HUES48 (cell line): ENCODE measurements at regions not wholly inside any gene's neighbourhood (a gene's known extent, or its start where the extent isn't known, plus 50 kb on each side); places are given as distances from the start of the nearest gene placed in this dataset.

Experiments
- H3K27ac ChIP-seq: one replicate; pipeline ENCODE4 v1.7.0; 2013; ENCODE audit warnings: low read depth, low read length, inconsistent platforms
- H3K27me3 ChIP-seq: 2 replicates; pipeline ENCODE4 v1.6.1; 2013; ENCODE audit warnings: mild to moderate bottlenecking, low read length; ENCODE audit not compliant: control insufficient read depth, insufficient read depth
- H3K36me3 ChIP-seq: 2 replicates; pipeline ENCODE4 v1.6.1; 2013; ENCODE audit warnings: low read length; ENCODE audit not compliant: control insufficient read depth, insufficient read depth
- H3K4me1 ChIP-seq: 2 replicates; pipeline ENCODE4 v1.6.1; 2013; ENCODE audit warnings: mild to moderate bottlenecking, low read length; ENCODE audit not compliant: control insufficient read depth, insufficient read depth
- H3K4me3 ChIP-seq: 2 replicates; pipeline ENCODE4 v1.5.1; 2013; ENCODE audit warnings: mild to moderate bottlenecking, low read depth, low read length
- H3K9ac ChIP-seq: 2 replicates; pipeline ENCODE4 v1.6.1; 2013; ENCODE audit warnings: mild to moderate bottlenecking, low read depth, low read length, moderate library complexity
- H3K9me3 ChIP-seq: 2 replicates; pipeline ENCODE4 v1.6.1; 2013; ENCODE audit warnings: low read length; ENCODE audit not compliant: control insufficient read depth, insufficient read depth

DNA sequence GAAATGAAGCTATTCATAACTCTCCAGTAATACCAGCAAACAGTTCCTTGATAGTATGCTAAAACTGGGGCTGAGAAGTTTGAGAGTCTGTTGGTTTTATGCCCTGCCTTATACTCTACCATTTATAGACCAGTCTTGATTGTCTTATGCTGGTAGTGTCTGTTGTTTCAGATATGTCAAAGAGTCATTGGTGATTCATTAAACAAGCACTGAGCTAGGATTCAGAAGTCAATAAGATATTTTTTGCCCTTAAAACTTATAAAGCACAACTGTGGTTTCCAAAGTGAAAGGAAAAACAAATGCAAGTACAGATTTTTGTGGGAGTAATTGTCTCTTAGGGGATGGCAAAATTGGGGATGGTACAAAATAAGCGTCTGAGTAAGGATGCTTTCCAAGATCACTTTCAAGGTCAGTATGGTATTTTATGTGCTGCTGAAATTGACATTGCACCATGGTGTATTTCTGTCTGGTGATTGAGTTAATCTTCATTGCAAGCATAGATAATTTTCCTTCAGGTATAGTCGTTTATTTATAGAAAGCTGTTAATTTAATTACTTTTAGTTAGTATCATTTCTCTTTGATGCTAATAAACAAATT lies 289.5 kb upstream of the E2F7 start:
- Histone ChIP-seq H3K27ac (no peak overlapping the region), H3K36me3 (no peaks in the 10 kb centered on the region), H3K4me1 (peaks cover 7% of the 10 kb centered on the region; the same call in 1 of the 2 replicates), H3K27me3 (no peaks in the 10 kb centered on the region), H3K9me3 (no peaks in the 10 kb centered on the region), H3K4me3 (no peak overlapping the region), H3K9ac (no peak overlapping the region)

- H3K9me3 ChIP-seq = no peaks in the 10 kb centered on the region
- no peaks in the 10 kb centered on the region for H3K27me3 ChIP-seq
- no peak overlapping the region for H3K4me3 ChIP-seq
- no peak overlapping the region for H3K27ac ChIP-seq
- peaks cover 7% of the 10 kb centered on the region; the same call in 1 of the 2 replicates for H3K4me1 ChIP-seq
- H3K9ac ChIP-seq = no peak overlapping the region
- no peaks in the 10 kb centered on the region for H3K36me3 ChIP-seq
Observed at GRCh38 chr12:77352946-77353345, 287.6 kb upstream of the E2F7 start.

DNA sequence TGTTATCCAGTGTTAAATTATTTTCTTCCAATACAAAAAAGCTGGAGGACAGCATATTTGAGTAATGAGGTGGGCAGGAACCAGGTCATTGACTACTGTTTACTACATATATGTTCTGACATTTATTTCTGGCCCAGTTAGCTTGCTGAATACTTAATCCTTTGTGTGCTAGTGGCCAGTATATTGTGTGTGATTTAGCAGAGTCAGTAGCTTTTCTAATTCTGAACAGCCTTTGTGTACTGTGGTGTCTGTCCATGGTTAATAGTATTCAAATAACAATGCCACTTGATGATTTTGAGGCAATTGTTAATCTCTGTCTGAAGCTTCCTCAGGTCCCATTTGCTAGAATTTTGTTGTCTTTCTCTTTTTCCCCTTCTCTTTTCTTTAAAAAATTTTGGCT lies 286.5 kb upstream of the E2F7 start:
- Histone ChIP-seq H3K9ac (no peak overlapping the region), H3K27ac (no peak overlapping the region)

GRCh38 chr12:77349689-77350370 lies 284.5 kb upstream of the E2F7 start:
- H3K27me3 ChIP-seq = no peaks in the 10 kb centered on the region
- H3K9ac ChIP-seq = no peak overlapping the region
- H3K36me3 ChIP-seq = no peaks in the 10 kb centered on the region

More for the DNA sequence above, 286.5 kb upstream of the E2F7 start:
- Histone ChIP-seq H3K36me3 (no peaks in the 10 kb centered on the region), H3K4me3 (no peak overlapping the region), H3K9me3 (no peaks in the 10 kb centered on the region), H3K27me3 (no peaks in the 10 kb centered on the region), H3K4me1 (peaks cover 7% of the 10 kb centered on the region; the same call in 1 of the 2 replicates)

GRCh38 chr12:77347017-77347416 lies 281.6 kb upstream of the E2F7 start:
- Histone ChIP-seq H3K27ac (no peak overlapping the region), H3K4me1 (peaks cover 12% of the 10 kb centered on the region; the same call in 1 of the 2 replicates), H3K27me3 (no peaks in the 10 kb centered on the region), H3K9me3 (no peaks in the 10 kb centered on the region), H3K4me3 (no peak overlapping the region), H3K36me3 (no peaks in the 10 kb centered on the region), H3K9ac (no peak overlapping the region)

More at GRCh38 chr12:77349689-77350370, 284.5 kb upstream of the E2F7 start:
- Histone ChIP-seq H3K4me3 (no peak overlapping the region), H3K4me1 (peaks cover 7% of the 10 kb centered on the region; the same call in 1 of the 2 replicates), H3K9me3 (no peaks in the 10 kb centered on the region), H3K27ac (no peak overlapping the region)

GRCh38 chr12:77345336-77345735 lies 280.0 kb upstream of the E2F7 start:
- H3K9me3 ChIP-seq = no peaks in the 10 kb centered on the region
- H3K4me3 ChIP-seq = no peak overlapping the region
- no peaks in the 10 kb centered on the region for H3K36me3 ChIP-seq
- H3K9ac ChIP-seq = no peak overlapping the region
- no peaks in the 10 kb centered on the region for H3K27me3 ChIP-seq
- no peak overlapping the region for H3K27ac ChIP-seq
- H3K4me1 ChIP-seq = 0 out of 2 replicates have a peak, but pooled peaks cover 5% of the 10 kb centered on the region

GRCh38 chr12:77344651-77345050 lies 279.3 kb upstream of the E2F7 start:
- H3K27ac ChIP-seq = no peak overlapping the region
- 0 out of 2 replicates have a peak, but pooled peaks cover 5% of the 10 kb centered on the region for H3K4me1 ChIP-seq
- no peak overlapping the region for H3K9ac ChIP-seq
- H3K4me3 ChIP-seq = no peak overlapping the region
- H3K9me3 ChIP-seq = no peaks in the 10 kb centered on the region
- no peaks in the 10 kb centered on the region for H3K27me3 ChIP-seq
- no peaks in the 10 kb centered on the region for H3K36me3 ChIP-seq

GRCh38 chr12:77343291-77343690 lies 277.9 kb upstream of the E2F7 start:
- Histone ChIP-seq H3K4me3 (no peak overlapping the region), H3K4me1 (0 out of 2 replicates have a peak, but pooled peaks cover 5% of the 10 kb centered on the region), H3K9me3 (no peaks in the 10 kb centered on the region), H3K36me3 (no peaks in the 10 kb centered on the region), H3K27ac (no peak overlapping the region), H3K27me3 (no peaks in the 10 kb centered on the region), H3K9ac (no peak overlapping the region)

DNA sequence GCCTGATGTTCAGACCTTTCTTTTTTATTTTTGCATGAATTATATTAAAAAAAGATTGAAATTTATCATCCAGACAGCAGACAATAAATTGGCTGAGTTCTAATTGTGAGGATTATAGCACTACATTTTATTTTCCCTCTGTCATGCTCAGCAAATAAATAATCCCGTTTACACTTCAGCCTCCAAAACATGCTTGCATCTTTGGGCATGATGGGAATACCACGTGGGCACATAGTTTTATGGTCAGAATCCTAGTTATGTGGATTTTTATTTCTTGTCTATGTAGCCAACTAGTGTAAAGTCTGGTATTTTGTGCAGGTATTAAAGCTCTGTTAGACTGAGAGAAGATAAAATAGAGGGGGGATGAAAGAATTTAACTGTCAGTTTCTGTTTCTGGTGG lies 276.9 kb upstream of the E2F7 start:
- H3K4me1 ChIP-seq = 0 out of 2 replicates have a peak, but pooled peaks cover 5% of the 10 kb centered on the region
- no peaks in the 10 kb centered on the region for H3K9me3 ChIP-seq
- H3K27ac ChIP-seq = no peak overlapping the region
- H3K36me3 ChIP-seq = no peaks in the 10 kb centered on the region
- no peaks in the 10 kb centered on the region for H3K27me3 ChIP-seq
- H3K4me3 ChIP-seq = no peak overlapping the region
- no peak overlapping the region for H3K9ac ChIP-seq

DNA sequence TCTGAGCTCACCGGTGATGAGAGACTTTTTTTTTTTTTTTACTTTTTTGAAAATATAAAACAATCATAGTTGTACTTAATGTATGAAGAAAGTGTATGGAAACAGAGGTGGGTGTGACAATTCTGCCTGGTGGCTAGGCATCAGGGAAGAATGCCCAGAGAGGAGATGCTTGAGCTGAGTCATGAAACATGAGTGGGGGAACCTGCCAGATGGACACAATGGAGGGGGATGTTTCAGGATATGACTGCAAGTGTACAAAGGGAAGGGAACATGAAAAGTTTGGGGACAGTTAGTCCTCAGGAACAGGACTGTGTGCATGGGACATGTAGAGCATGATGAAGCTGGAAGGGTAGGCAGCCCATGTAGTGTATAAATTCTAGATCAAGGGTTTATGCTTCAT lies 274.2 kb upstream of the E2F7 start:
- H3K36me3 ChIP-seq = no peaks in the 10 kb centered on the region
- H3K9me3 ChIP-seq = no peaks in the 10 kb centered on the region
- no peak overlapping the region for H3K9ac ChIP-seq
- H3K27me3 ChIP-seq = no peaks in the 10 kb centered on the region
- no peak overlapping the region for H3K27ac ChIP-seq
- 0 out of 2 replicates have a peak, but pooled peaks cover 5% of the 10 kb centered on the region for H3K4me1 ChIP-seq
- no peak overlapping the region for H3K4me3 ChIP-seq

- H3K4me1 ChIP-seq = no peaks in the 10 kb centered on the region
- no peak overlapping the region for H3K4me3 ChIP-seq
- no peak overlapping the region for H3K9ac ChIP-seq
- no peaks in the 10 kb centered on the region for H3K36me3 ChIP-seq
- no peaks in the 10 kb centered on the region for H3K27me3 ChIP-seq
- no peaks in the 10 kb centered on the region for H3K9me3 ChIP-seq
- no peak overlapping the region for H3K27ac ChIP-seq
Observed at GRCh38 chr12:77337362-77337761, 272.0 kb upstream of the E2F7 start.
